ENCODE measurements at regions not wholly inside any gene's neighbourhood (a gene's known extent, or its start where the extent isn't known, plus 50 kb on each side); places are given as distances from the start of the nearest gene placed in this dataset.

GRCh38 chrX:903116-903515 is 272.5 kb downstream of the SHOX start:
- no peak overlapping the region for H3K4me2 ChIP-seq (ENCODE audit: control insufficient read depth, insufficient read depth)
- ChIA-PET RAD21 (ENCODE audit: unreplicated experiment) (no interaction called here), POLR2A (no interaction called here), SMC1A (ENCODE audit: uncharacterized antibody, unreplicated experiment) (no interaction called here), CTCF (no interaction called here)
- 69% methylated on average over 15 of the region's 15 CpGs for WGBS (ENCODE audit: insufficient coverage, insufficient replicate concordance, low lambda C conversion rate, missing lambda C conversion rate)
- H3K36me3 ChIP-seq (ENCODE audit: control insufficient read depth in 2 of 2, insufficient read depth in 2 of 2, low read length in 1 of 2), result no peaks in the 10 kb centered on the region
- H3K9ac ChIP-seq (ENCODE audit: control insufficient read depth, insufficient read depth, low read length), result no peak overlapping the region
- H2AFZ ChIP-seq (ENCODE audit: control insufficient read depth, low read depth, low read length), result no peak overlapping the region
- no peaks in the 10 kb centered on the region for H3K27me3 ChIP-seq (replicated peaks in 1 of 2; ENCODE audit: control insufficient read depth in 2 of 2, insufficient read depth in 2 of 2, low read length in 1 of 2)
- no TSS peak for BruUV-seq (replicated peaks)
- FAIRE-seq (no peak), ATAC-seq (no peak), DNase-seq (ENCODE audit: low read depth, low spot score) (no peak)
- H3K79me2 ChIP-seq (ENCODE audit: control insufficient read depth, insufficient read depth, low read length), result no peaks in the 10 kb centered on the region
- H4K20me1 ChIP-seq (ENCODE audit: control insufficient read depth, insufficient read depth), result no peaks in the 10 kb centered on the region
- H3K27ac ChIP-seq (ENCODE audit: control insufficient read depth, insufficient read depth), result no peak overlapping the region
- H3K9me3 ChIP-seq (replicated peaks; ENCODE audit: control insufficient read depth, insufficient read depth, low read length), result no peaks in the 10 kb centered on the region
- intact Hi-C loops (cut with micrococcal nuclease; ENCODE audit: unreplicated experiment) (no loop called here), in situ Hi-C loops (cut with MboI) (no loop called here)
- no peak overlapping the region for H3K4me3 ChIP-seq
- no peaks in the 10 kb centered on the region for H3K4me1 ChIP-seq (ENCODE audit: control insufficient read depth, insufficient read depth, low read length)
- no peak for TF ChIP-seq CEBPB (IDR thresholded peaks at IDR 0.05; ENCODE audit: borderline replicate concordance in 1 of 2, low read depth in 2 of 2, low read length in 2 of 2)
- no peak for TF ChIP-seq ETV6 (conservative IDR thresholded peaks at IDR 0.05 in 1 of 2, IDR thresholded peaks at IDR 0.05 in 1 of 2; ENCODE audit: borderline replicate concordance in 1 of 2, low read depth in 1 of 2)
- no peak for TF ChIP-seq CUX1 (IDR thresholded peaks at IDR 0.05; ENCODE audit: insufficient replicate concordance, low read depth, low read length)
- no peak for TF ChIP-seq RAD21 (IDR thresholded peaks at IDR 0.05; ENCODE audit: insufficient read depth, low read depth, low read length)
- TF ChIP-seq CREM (IDR thresholded peaks at IDR 0.05; ENCODE audit: low read depth), result no peak
- TF ChIP-seq ZNF384 (IDR thresholded peaks at IDR 0.05; ENCODE audit: borderline replicate concordance, low read depth, low read length), result no peak
- no peak for TF ChIP-seq SUZ12 (IDR thresholded peaks at IDR 0.05; ENCODE audit: unreplicated experiment)
- TF ChIP-seq CHD2 (IDR thresholded peaks at IDR 0.05; ENCODE audit: borderline replicate concordance, low read depth, low read length), result no peak
- no peak for TF ChIP-seq LARP7 (IDR thresholded peaks at IDR 0.05)
